ENCODE measurements at regions not wholly inside any gene's neighbourhood (a gene's known extent, or its start where the extent isn't known, plus 50 kb on each side); places are given as distances from the start of the nearest gene placed in this dataset.

GRCh38 chr12:76226956-76227355 lies 121.3 kb downstream of the BBS10 start:
- in situ Hi-C loops (cut with HindIII; ENCODE audit: low sequenced_read_pairs), result loop anchor here (5.0 kb wide), 1 partner anchor 35 kb away; no protein-coding TSS in a partner anchor

GRCh38 chr12:76226397-76226796 lies 121.8 kb downstream of the BBS10 start:
- in situ Hi-C loops (cut with HindIII; ENCODE audit: low sequenced_read_pairs), result loop anchor here (5.0 kb wide), 1 partner anchor 34 kb away; no protein-coding TSS in a partner anchor

- in situ Hi-C loops (cut with HindIII; ENCODE audit: low sequenced_read_pairs), result no loop called here
Observed at GRCh38 chr12:76223869-76224268, 124.3 kb downstream of the BBS10 start.

- in situ Hi-C loops (cut with HindIII; ENCODE audit: low sequenced_read_pairs), result no loop called here
Observed at GRCh38 chr12:76220980-76221379, 127.2 kb downstream of the BBS10 start.

- in situ Hi-C loops (cut with HindIII; ENCODE audit: low sequenced_read_pairs), result no loop called here
Observed at GRCh38 chr12:76219806-76220205, 128.4 kb downstream of the BBS10 start.

GRCh38 chr12:76216585-76217472 lies 131.4 kb downstream of the BBS10 start:
- in situ Hi-C loops (cut with HindIII; ENCODE audit: low sequenced_read_pairs), result no loop called here

GRCh38 chr12:76208129-76208528 lies 123.6 kb upstream of the NAP1L1 start:
- in situ Hi-C loops (cut with HindIII; ENCODE audit: low sequenced_read_pairs), result loop anchor here (10.0 kb wide), 1 partner anchor 63 kb away; no protein-coding TSS in a partner anchor

- in situ Hi-C loops (cut with HindIII; ENCODE audit: low sequenced_read_pairs), result loop anchor here (10.0 kb wide), 1 partner anchor 62 kb away; no protein-coding TSS in a partner anchor
Observed at GRCh38 chr12:76206677-76207072, 122.2 kb upstream of the NAP1L1 start.

- in situ Hi-C loops (cut with HindIII; ENCODE audit: low sequenced_read_pairs), result loop anchor here (10.0 kb wide), 1 partner anchor 61 kb away; no protein-coding TSS in a partner anchor
Observed at GRCh38 chr12:76206039-76206676, 121.7 kb upstream of the NAP1L1 start.

GRCh38 chr12:76202621-76203020 lies 118.1 kb upstream of the NAP1L1 start:
- in situ Hi-C loops (cut with HindIII; ENCODE audit: low sequenced_read_pairs), result loop anchor here (10.0 kb wide), 1 partner anchor 58 kb away; no protein-coding TSS in a partner anchor

- in situ Hi-C loops (cut with HindIII; ENCODE audit: low sequenced_read_pairs), result loop anchor here (10.0 kb wide), 1 partner anchor 57 kb away; no protein-coding TSS in a partner anchor
Observed at GRCh38 chr12:76201758-76202157, 117.3 kb upstream of the NAP1L1 start.

GRCh38 chr12:76201316-76201715 lies 116.8 kb upstream of the NAP1L1 start:
- in situ Hi-C loops (cut with HindIII; ENCODE audit: low sequenced_read_pairs), result loop anchor here (10.0 kb wide), 1 partner anchor 57 kb away; no protein-coding TSS in a partner anchor

- in situ Hi-C loops (cut with HindIII; ENCODE audit: low sequenced_read_pairs), result loop anchor here (10.0 kb wide), 1 partner anchor 55 kb away; no protein-coding TSS in a partner anchor
Observed at GRCh38 chr12:76199808-76200207, 115.3 kb upstream of the NAP1L1 start.

- in situ Hi-C loops (cut with HindIII; ENCODE audit: low sequenced_read_pairs), result no loop called here
Observed at GRCh38 chr12:76198839-76199238, 114.4 kb upstream of the NAP1L1 start.

- in situ Hi-C loops (cut with HindIII; ENCODE audit: low sequenced_read_pairs), result no loop called here
Observed at GRCh38 chr12:76197283-76197682, 112.8 kb upstream of the NAP1L1 start.

- in situ Hi-C loops (cut with HindIII; ENCODE audit: low sequenced_read_pairs), result no loop called here
Observed at GRCh38 chr12:76195920-76196319, 111.4 kb upstream of the NAP1L1 start.

- in situ Hi-C loops (cut with HindIII; ENCODE audit: low sequenced_read_pairs), result loop anchor here (5.0 kb wide), 1 partner anchor 33 kb away; no protein-coding TSS in a partner anchor
Observed at GRCh38 chr12:76194724-76195123, 110.2 kb upstream of the NAP1L1 start.

GRCh38 chr12:76193961-76194360 lies 109.5 kb upstream of the NAP1L1 start:
- in situ Hi-C loops (cut with HindIII; ENCODE audit: low sequenced_read_pairs), result loop anchor here (5.0 kb wide), 1 partner anchor 33 kb away; no protein-coding TSS in a partner anchor

GRCh38 chr12:76192416-76192815 lies 107.9 kb upstream of the NAP1L1 start:
- in situ Hi-C loops (cut with HindIII; ENCODE audit: low sequenced_read_pairs), result loop anchor here (5.0 kb wide), 1 partner anchor 35 kb away; no protein-coding TSS in a partner anchor

- in situ Hi-C loops (cut with HindIII; ENCODE audit: low sequenced_read_pairs), result loop anchor here (5.0 kb wide), 1 partner anchor 37 kb away; no protein-coding TSS in a partner anchor
Observed at GRCh38 chr12:76190299-76190698, 105.8 kb upstream of the NAP1L1 start.

- in situ Hi-C loops (cut with HindIII; ENCODE audit: low sequenced_read_pairs), result loop anchor here (5.0 kb wide), 1 partner anchor 37 kb away; no protein-coding TSS in a partner anchor
Observed at GRCh38 chr12:76189851-76190250, 105.4 kb upstream of the NAP1L1 start.

All from endothelial cell of hepatic sinusoid (primary cell).